ENCODE measurements at regions not wholly inside any gene's neighbourhood (a gene's known extent, or its start where the extent isn't known, plus 50 kb on each side); places are given as distances from the start of the nearest gene placed in this dataset.
"Not testable (repeated sequence)": the region's sequence is repeated elsewhere in the genome, so short reads cannot be mapped to it uniquely, and the experiment has no call there.

- Histone ChIP-seq H3K9me2 (replicated peaks; ENCODE audit: insufficient read depth) (no peaks in the 10 kb centered on the region), H3K4me1 (ENCODE audit: insufficient read depth) (no peaks in the 10 kb centered on the region), H4K20me1 (ENCODE audit: insufficient read depth, poor library complexity, severe bottlenecking) (no peaks in the 10 kb centered on the region), H3K27me3 (no peaks in the 10 kb centered on the region), H3K36me3 (replicated peaks; ENCODE audit: insufficient read depth, low read depth) (no peaks in the 10 kb centered on the region), H3K27ac (no peak overlapping the region), H3K9me3 (ENCODE audit: low read depth) (no peaks in the 10 kb centered on the region), H3K4me2 (no peak overlapping the region), H2AFZ (no peak overlapping the region), H3K79me2 (no peaks in the 10 kb centered on the region), H3K4me3 (no peak overlapping the region)
- DNase-seq (ENCODE audit: low spot score): peak; percentile 72
- TF ChIP-seq EZH2 (IDR thresholded peaks at IDR 0.05; ENCODE audit: borderline replicate concordance): no peak
- peak; percentile 75 for TF ChIP-seq CTCF (IDR thresholded peaks at IDR 0.05; ENCODE audit: poor library complexity)
- TF ChIP-seq EZH2phosphoT487 (IDR thresholded peaks at IDR 0.05; ENCODE audit: low read depth, severe bottlenecking, unreplicated experiment): no peak
- 23% methylated on average over 2 of the region's 2 CpGs for WGBS (ENCODE audit: low lambda C conversion rate, missing lambda C conversion rate)
Observed at GRCh38 chr1:239987103-239987745, 104.5 kb upstream of the FMN2 start.

GRCh38 chr1:239989990-239990389 lies 101.7 kb upstream of the FMN2 start:
- H2AFZ ChIP-seq: no peak overlapping the region
- H4K20me1 ChIP-seq (ENCODE audit: insufficient read depth, poor library complexity, severe bottlenecking): no peaks in the 10 kb centered on the region
- H3K4me1 ChIP-seq (ENCODE audit: insufficient read depth): no peaks in the 10 kb centered on the region
- no peaks in the 10 kb centered on the region for H3K79me2 ChIP-seq
- no peak overlapping the region for H3K4me2 ChIP-seq
- TF ChIP-seq EZH2phosphoT487 (IDR thresholded peaks at IDR 0.05; ENCODE audit: low read depth, severe bottlenecking, unreplicated experiment) (no peak), CTCF (IDR thresholded peaks at IDR 0.05; ENCODE audit: poor library complexity) (no peak), EZH2 (IDR thresholded peaks at IDR 0.05; ENCODE audit: borderline replicate concordance) (no peak)
- no peaks in the 10 kb centered on the region for H3K9me3 ChIP-seq (ENCODE audit: low read depth)
- 45% methylated on average over 2 of the region's 2 CpGs for WGBS (ENCODE audit: low lambda C conversion rate, missing lambda C conversion rate)
- peaks cover 8% of the 10 kb centered on the region for H3K27me3 ChIP-seq
- no peaks in the 10 kb centered on the region for H3K9me2 ChIP-seq (replicated peaks; ENCODE audit: insufficient read depth)
- DNase-seq (ENCODE audit: low spot score): no peak
- H3K27ac ChIP-seq: no peak overlapping the region
- no peak overlapping the region for H3K4me3 ChIP-seq
- H3K36me3 ChIP-seq (replicated peaks; ENCODE audit: insufficient read depth, low read depth): no peaks in the 10 kb centered on the region

DNA sequence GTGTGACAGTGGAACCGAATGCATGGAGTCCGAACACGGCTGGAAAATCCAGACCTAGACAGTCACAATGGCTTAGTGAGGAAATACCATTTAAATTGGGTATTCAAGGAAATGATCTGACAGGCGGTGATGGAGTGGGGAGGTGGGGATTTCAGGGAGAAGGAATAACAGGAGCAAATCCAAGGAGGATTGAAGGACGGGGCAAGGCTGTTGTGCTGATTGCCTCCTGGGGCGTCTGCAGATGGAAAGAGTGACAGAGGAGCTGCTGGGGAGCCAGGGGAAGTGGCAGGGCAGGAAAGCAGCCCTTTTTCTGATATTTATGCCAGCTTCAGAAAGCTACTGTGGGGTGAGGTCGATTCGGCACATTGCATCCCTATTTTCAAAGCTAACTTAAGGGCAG lies 99.1 kb upstream of the FMN2 start:
- not testable (repeated sequence) for H3K4me1 ChIP-seq (ENCODE audit: insufficient read depth); H3K9me2 ChIP-seq (replicated peaks; ENCODE audit: insufficient read depth); H3K27ac ChIP-seq; H2AFZ ChIP-seq; DNase-seq (ENCODE audit: low spot score); H3K36me3 ChIP-seq (replicated peaks; ENCODE audit: insufficient read depth, low read depth); H3K9me3 ChIP-seq (ENCODE audit: low read depth); H3K79me2 ChIP-seq; H3K4me2 ChIP-seq; H3K4me3 ChIP-seq; H4K20me1 ChIP-seq (ENCODE audit: insufficient read depth, poor library complexity, severe bottlenecking)
- peaks cover 33% of the 10 kb centered on the region for H3K27me3 ChIP-seq
- WGBS (ENCODE audit: low lambda C conversion rate, missing lambda C conversion rate): 94% methylated on average over 6 of the region's 8 CpGs

DNA sequence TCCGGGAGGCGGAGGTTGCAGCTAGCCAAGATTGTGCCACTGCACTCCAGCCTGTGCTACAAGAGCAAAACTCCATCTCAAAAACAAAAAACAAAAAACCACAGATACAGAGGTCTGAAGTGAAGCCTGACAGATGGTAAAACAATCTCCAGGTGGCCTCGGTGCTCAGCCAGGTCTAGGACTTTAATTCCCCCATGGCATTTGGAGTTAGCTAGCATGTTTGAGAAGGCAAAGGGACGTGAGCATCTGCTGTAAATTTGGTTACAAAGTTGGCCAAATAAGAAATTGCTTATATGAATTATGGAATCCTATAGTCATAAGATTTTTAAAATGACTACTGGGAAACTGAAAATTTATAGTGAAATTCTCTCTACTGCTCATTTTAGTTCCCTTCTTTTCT lies 98.3 kb upstream of the FMN2 start:
- Histone ChIP-seq H3K9me2 (replicated peaks; ENCODE audit: insufficient read depth) (no peaks in the 10 kb centered on the region), H3K79me2 (no peaks in the 10 kb centered on the region), H2AFZ (no peak overlapping the region), H3K27me3 (peaks cover 41% of the 10 kb centered on the region), H3K4me3 (no peak overlapping the region), H3K4me1 (ENCODE audit: insufficient read depth) (no peaks in the 10 kb centered on the region), H3K4me2 (no peak overlapping the region), H3K9me3 (ENCODE audit: low read depth) (no peaks in the 10 kb centered on the region), H3K27ac (no peak overlapping the region), H4K20me1 (ENCODE audit: insufficient read depth, poor library complexity, severe bottlenecking) (no peaks in the 10 kb centered on the region), H3K36me3 (replicated peaks; ENCODE audit: insufficient read depth, low read depth) (no peaks in the 10 kb centered on the region)
- no peak for TF ChIP-seq EZH2 (IDR thresholded peaks at IDR 0.05; ENCODE audit: borderline replicate concordance)
- TF ChIP-seq CTCF (IDR thresholded peaks at IDR 0.05; ENCODE audit: poor library complexity): no peak
- TF ChIP-seq EZH2phosphoT487 (IDR thresholded peaks at IDR 0.05; ENCODE audit: low read depth, severe bottlenecking, unreplicated experiment): no peak
- WGBS (ENCODE audit: low lambda C conversion rate, missing lambda C conversion rate): 85% methylated on average over 4 of the region's 4 CpGs
- no peak for DNase-seq (ENCODE audit: low spot score)

Measured in hepatocyte (in vitro differentiated cells).